IgD-negative memory B cell (primary cell): ENCODE measurements at regions not wholly inside any gene's neighbourhood (a gene's known extent, or its start where the extent isn't known, plus 50 kb on each side); places are given as distances from the start of the nearest gene placed in this dataset.

Source experiments
- H3K27ac Mint-ChIP-seq, 3 donors: one replicate each; pipeline ENCODE4 v1.8.0; 2020 to 2022; ENCODE audit warnings: mild to moderate bottlenecking in 3 of 3, mixed read lengths in 3 of 3, moderate library complexity in 1 of 3
- H3K27me3 Mint-ChIP-seq: one replicate; pipeline ENCODE4 v1.8.0; 2021; ENCODE audit warnings: mixed read lengths
- H3K36me3 Mint-ChIP-seq: one replicate; pipeline ENCODE4 v1.8.0; 2020; ENCODE audit warnings: mild to moderate bottlenecking, mixed read lengths
- H3K4me1 Mint-ChIP-seq, 3 donors: one replicate each; pipeline ENCODE4 v1.8.0; 2020 to 2022; ENCODE audit warnings: mixed read lengths in 3 of 3, mild to moderate bottlenecking in 1 of 3
- H3K4me3 Mint-ChIP-seq, 4 donors: one replicate each; pipeline ENCODE4 v1.8.0; 2020 to 2022; ENCODE audit warnings: mild to moderate bottlenecking in 4 of 4, mixed read lengths in 4 of 4, moderate library complexity in 3 of 4
- H3K9me3 Mint-ChIP-seq, 3 donors: one replicate each; pipeline ENCODE4 v1.8.0; 2020 to 2021; ENCODE audit warnings: mixed read lengths in 3 of 3, mild to moderate bottlenecking in 1 of 3

DNA sequence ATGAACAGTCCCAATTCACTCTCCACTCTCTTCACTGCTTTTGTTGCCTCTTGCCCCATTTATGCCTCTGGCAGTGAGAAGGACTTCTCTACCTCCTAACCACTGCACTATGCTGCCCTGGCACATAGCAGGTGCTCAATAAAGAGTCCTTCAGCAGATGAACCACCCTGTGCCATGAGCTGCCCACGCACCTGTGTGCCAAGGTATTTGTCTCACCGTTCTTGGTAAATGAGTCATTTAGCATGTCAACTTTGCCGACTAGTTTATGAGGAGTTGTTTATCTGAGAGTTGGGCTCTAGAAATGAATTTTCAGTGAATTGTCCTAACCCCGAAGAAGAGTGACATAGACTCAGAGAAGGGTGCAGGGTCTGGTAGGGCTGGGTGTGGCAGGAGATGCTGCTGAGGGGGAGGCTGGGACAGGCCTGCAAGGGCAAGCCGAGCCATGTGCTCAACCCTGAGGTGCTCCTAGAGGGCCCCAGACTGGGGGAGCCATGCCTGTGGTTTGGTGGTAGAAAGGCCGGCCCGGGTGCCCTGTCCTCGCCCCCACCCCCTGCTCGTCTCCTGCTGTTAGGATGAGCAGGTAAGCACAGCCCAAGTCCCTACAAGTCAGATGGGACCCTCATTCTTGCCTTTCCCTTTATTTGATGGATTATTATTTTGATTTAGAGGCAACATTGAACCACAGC lies 654.5 kb downstream of the MATN1 start:
- Mint-ChIP-seq H3K4me1 (no peaks in the 10 kb centered on the region), H3K4me3 (no peak overlapping the region), H3K9me3 (peaks cover 0 to 3% (median 0%) of the 10 kb centered on the region in 3 donors), H3K36me3 (no peaks in the 10 kb centered on the region), H3K27ac (no peak overlapping the region), H3K27me3 (peaks cover 4% of the 10 kb centered on the region)

DNA sequence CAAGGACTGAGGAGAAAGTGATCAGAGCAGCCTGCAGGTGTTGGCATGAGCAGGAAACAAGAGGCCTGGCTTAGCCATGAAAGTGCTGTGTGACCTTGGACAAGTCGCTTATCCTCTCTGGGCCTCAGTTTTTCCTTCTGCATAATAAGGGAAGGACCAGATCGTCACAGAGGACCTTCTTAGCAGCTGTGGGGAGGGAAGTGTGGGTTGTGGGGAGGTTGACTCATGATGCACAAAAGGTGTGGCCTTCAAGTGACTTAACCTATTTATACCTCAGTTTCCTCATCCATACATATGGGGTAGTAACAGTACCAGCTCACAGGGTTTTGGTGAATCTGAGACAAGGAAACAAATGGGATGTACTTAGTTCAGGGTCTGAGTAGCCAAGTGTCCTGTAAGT lies 658.8 kb downstream of the MATN1 start:
- H3K4me3 Mint-ChIP-seq, result no peak overlapping the region

DNA sequence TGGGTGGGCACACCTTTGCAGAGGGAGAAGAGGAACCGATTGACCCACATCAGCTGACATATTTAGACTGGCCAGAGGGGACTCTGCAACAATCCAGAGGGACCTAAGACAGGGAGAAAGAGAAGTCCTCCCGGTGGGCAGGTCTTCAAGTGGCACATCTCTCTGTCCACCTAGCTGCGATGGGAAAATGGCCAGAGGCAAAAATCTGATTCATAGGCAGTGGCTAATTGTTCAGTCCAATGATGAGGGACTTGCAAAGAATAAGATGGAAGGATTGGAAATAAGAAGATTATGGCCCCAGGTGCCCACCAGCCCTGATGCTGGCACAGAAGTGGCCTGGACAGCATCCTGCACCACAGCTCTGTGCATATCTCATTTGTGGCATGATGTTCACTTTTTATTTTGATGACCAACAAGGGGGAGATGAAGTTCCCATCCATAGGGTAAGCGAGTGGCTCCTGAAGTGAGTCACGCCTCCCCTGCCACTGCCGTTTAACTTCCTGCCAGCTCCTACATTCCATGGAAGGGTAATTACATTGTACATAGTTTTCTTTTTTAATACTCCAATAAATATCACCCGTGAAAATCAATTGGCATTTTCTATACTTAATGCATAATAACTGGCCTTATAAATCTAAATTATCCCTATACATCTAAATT lies 659.6 kb downstream of the MATN1 start:
- peaks cover 0 to 3% (median 0%) of the 10 kb centered on the region in 3 donors for H3K9me3 Mint-ChIP-seq
- H3K4me3 Mint-ChIP-seq, result no peak overlapping the region
- no peaks in the 10 kb centered on the region for H3K27me3 Mint-ChIP-seq
- no peaks in the 10 kb centered on the region for H3K36me3 Mint-ChIP-seq
- no peaks in the 10 kb centered on the region for H3K4me1 Mint-ChIP-seq
- H3K27ac Mint-ChIP-seq, result no peak overlapping the region

More for the DNA sequence above, 658.8 kb downstream of the MATN1 start:
- no peaks in the 10 kb centered on the region for H3K36me3 Mint-ChIP-seq
- H3K4me1 Mint-ChIP-seq, result no peaks in the 10 kb centered on the region
- no peak overlapping the region for H3K27ac Mint-ChIP-seq
- H3K27me3 Mint-ChIP-seq, result no peaks in the 10 kb centered on the region
- H3K9me3 Mint-ChIP-seq, result peaks cover 0 to 3% (median 0%) of the 10 kb centered on the region in 3 donors

DNA sequence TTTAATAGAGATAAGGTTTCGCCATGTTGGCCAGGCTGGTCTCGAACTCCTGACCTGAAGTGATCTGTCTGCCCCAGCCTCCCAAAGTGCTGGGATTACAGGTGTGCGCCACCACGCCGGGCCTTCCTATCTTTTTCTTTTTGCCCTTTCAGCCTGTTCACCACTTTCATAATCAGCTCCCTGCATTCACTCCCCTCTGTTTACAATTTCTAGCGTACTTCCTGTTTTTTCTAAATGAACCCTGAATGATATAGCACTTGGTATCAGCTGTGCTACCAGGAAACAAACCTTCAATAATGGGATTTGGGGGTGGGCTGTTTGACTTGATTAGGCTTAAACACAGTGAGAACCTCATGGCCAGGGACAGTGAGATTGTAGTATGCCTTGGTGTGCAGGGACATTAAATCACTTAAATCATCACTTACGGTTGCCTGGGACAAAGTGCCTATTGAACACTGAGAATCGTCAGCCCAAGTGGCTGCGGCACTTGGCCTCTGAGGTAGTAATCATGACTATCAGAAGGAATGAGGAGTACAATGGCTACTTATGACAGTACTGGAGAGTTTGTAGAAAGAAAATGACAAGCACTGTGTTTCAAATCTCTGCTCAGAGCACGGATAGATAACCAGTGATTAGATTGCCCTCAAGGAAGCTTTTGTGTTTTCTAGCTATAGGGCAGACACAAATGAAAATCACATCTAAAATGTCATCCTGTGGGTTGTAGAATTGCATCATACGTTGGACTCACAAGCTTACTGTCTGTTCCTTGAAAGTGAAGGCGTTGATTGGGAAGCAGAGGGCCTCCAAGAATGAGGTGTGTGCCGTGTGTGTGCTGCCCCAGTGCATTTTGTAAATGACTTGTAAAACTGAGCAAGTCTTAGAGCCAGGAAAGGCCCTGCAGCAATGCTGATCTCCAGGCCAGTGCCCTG lies 661.8 kb downstream of the MATN1 start:
- H3K9me3 Mint-ChIP-seq, result peaks cover 0 to 4% (median 0%) of the 10 kb centered on the region in 3 donors
- no peaks in the 10 kb centered on the region for H3K4me1 Mint-ChIP-seq
- no peaks in the 10 kb centered on the region for H3K36me3 Mint-ChIP-seq
- H3K4me3 Mint-ChIP-seq, result no peak overlapping the region
- no peak overlapping the region for H3K27ac Mint-ChIP-seq
- H3K27me3 Mint-ChIP-seq, result peaks cover 2% of the 10 kb centered on the region

DNA sequence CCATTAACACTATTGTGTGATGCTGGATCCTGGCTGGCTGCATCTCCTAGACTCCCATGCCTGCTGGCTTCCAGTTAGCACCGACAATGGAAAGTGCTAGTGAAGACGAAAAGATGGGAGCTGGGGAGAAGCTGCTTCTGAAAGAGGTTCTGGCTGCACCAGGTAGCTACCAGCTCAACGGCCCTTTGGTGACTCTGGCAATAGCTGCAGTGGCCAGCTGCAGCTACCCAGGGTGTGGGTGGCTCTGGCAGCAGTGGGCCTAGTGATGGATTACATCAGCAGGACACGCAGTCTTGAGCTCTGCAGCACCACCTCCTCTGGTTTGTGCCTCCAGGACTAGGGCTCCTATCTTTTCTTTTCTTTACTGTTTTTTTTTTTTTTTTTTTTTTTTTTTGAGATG lies 662.6 kb downstream of the MATN1 start:
- Mint-ChIP-seq H3K9me3 (peaks cover 0 to 4% (median 0%) of the 10 kb centered on the region in 3 donors), H3K4me1 (no peaks in the 10 kb centered on the region), H3K36me3 (no peaks in the 10 kb centered on the region), H3K4me3 (no peak overlapping the region), H3K27ac (no peak overlapping the region), H3K27me3 (peaks cover 2% of the 10 kb centered on the region)

DNA sequence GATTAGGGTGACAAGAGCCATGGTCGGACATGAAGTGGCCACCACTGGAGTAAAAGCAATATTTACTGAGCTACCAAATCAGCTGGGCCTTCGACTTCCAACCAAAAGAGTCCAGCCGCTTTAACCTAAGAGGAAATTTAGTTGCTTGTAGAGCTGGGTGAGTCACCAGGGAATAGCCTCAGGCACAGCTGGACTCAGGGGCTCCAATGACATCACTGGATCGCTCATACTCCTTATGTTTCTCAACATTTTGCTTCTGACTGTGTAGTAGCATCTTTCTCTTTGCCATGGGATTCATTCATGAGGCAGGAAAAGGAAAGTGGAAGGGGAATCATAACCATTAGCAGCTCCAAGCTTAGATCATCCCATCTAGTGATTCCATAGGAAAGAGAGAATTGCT lies 664.4 kb downstream of the MATN1 start:
- no peaks in the 10 kb centered on the region for H3K36me3 Mint-ChIP-seq
- no peaks in the 10 kb centered on the region for H3K4me1 Mint-ChIP-seq

DNA sequence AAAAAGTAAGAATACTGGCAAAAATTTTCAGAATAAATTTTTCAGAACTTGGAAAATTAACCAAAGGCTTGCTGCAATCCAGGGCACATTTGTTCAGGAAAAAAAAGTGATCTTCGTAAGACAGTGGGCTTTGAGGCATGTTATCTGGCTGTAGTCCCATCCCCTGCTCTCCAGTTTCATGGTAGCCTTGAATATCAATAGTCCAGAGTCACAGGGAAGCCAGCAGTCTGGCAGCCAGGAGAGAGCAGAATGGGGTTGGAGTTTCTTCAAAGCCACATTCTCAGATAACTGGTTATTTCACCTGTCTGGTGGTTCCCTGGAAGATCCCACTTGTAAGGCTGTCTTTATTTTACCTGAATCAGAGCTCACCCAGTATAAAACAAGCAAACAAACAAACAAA lies 669.3 kb downstream of the MATN1 start:
- Mint-ChIP-seq H3K4me1 (no peaks in the 10 kb centered on the region), H3K9me3 (peaks cover 0 to 4% (median 0%) of the 10 kb centered on the region in 3 donors), H3K4me3 (no peak overlapping the region), H3K27me3 (peaks cover 11% of the 10 kb centered on the region), H3K36me3 (no peaks in the 10 kb centered on the region), H3K27ac (no peak overlapping the region)

More for the DNA sequence above, 664.4 kb downstream of the MATN1 start:
- peaks cover 0 to 4% (median 0%) of the 10 kb centered on the region in 3 donors for H3K9me3 Mint-ChIP-seq
- peaks cover 2% of the 10 kb centered on the region for H3K27me3 Mint-ChIP-seq
- no peak overlapping the region for H3K4me3 Mint-ChIP-seq
- no peak overlapping the region for H3K27ac Mint-ChIP-seq

DNA sequence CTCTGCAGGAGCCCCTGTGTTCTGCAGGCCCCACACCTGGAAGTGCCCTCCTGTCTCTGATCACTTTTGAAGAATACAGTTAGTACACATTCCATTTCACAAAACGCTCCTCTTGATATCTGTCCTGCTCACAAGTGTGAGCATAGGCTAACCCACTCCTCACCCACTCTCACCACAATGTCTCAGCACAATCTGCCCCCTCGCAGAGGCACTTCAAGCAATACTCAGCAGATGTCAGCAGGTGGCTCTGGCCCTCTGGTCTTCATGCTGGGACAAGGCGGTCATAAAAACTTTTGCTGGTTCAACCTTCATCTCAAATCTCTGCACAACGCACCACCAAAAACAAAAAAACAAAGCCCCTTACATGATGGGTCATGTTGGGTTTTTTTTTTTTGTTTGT lies 671.2 kb downstream of the MATN1 start:
- peaks cover 9% of the 10 kb centered on the region for H3K27me3 Mint-ChIP-seq
- no peaks in the 10 kb centered on the region for H3K36me3 Mint-ChIP-seq
- no peak overlapping the region for H3K4me3 Mint-ChIP-seq
- H3K4me1 Mint-ChIP-seq, result no peaks in the 10 kb centered on the region
- no peak overlapping the region for H3K27ac Mint-ChIP-seq
- H3K9me3 Mint-ChIP-seq, result peaks cover 0 to 5% (median 0%) of the 10 kb centered on the region in 3 donors

DNA sequence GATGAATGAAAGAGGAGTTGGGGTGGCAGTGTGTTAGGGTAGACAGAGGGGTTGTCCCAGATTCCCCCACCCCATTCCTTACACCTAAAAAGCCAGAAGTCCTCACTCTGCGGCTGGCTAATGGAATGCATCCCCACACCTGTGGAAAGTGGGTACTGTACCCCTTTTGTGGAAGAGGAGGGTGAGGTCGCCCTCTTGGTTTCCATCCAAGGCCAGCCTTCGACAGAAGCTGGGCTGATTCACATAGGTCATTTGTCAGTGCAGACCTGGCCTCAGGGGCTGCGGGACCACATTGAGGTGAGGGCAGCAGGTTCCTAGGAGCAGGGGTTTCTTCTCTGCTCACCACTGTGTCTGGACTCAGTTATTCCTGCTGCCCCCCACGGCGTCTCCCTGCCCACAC lies 671.6 kb downstream of the MATN1 start:
- Mint-ChIP-seq H3K4me3 (no peak overlapping the region), H3K9me3 (peaks cover 0 to 3% (median 0%) of the 10 kb centered on the region in 3 donors), H3K27me3 (peaks cover 9% of the 10 kb centered on the region), H3K27ac (peak overlapping the region in 1 of 3 donors; percentile 35), H3K4me1 (no peaks in the 10 kb centered on the region), H3K36me3 (no peaks in the 10 kb centered on the region)

DNA sequence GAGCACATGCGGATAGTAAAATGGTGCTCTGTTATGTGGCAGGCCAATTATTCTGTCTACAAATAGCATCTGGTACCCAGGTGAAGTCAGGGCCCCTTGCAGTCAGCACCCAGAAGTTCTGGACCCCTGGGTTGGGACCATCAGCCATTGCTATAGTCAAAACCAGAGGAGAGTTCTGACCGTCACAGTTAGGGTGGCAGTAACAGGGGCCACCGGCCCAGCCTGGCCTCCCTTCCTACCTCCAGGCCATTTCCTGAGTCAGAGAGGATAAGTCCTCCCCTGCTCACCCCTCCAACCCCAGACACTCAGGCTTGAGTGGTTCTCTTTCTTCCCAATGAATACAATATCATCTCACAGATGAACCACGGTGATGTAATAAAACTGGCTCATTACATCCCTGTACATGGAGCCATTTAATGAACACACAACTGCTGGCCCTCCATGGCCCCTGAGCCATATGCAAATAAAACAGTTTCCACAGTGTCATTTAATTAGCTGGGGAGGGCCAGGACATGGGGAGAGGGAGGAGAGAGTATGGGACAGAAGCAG lies 673.6 kb downstream of the MATN1 start:
- no peaks in the 10 kb centered on the region for H3K4me1 Mint-ChIP-seq
- H3K9me3 Mint-ChIP-seq, result peaks cover 0 to 2% (median 0%) of the 10 kb centered on the region in 3 donors
- peaks cover 9% of the 10 kb centered on the region for H3K27me3 Mint-ChIP-seq
- no peak overlapping the region for H3K4me3 Mint-ChIP-seq
- H3K36me3 Mint-ChIP-seq, result peaks cover 1% of the 10 kb centered on the region
- no peak overlapping the region for H3K27ac Mint-ChIP-seq

DNA sequence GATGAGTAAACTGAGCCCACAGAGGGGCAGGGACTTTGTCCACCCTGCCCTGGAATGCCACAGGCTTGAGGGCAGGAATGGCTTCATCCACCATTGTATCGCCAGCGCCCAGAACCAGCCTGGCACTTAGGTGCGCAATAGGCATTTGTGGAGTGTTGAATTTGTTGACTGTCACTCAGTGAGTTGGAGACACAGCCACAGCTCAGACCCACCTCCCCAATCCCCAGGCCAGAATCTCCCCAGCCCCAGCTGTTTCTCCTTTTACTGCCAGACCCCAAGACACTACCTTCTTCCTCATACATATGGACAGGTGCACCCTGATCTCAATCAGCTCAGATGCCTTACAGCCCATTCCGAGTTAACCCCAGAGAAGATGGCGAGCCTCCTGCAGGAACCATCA lies 674.5 kb downstream of the MATN1 start:
- no peaks in the 10 kb centered on the region for H3K4me1 Mint-ChIP-seq
- no peak overlapping the region for H3K4me3 Mint-ChIP-seq
- H3K27me3 Mint-ChIP-seq, result peaks cover 9% of the 10 kb centered on the region
- no peak overlapping the region for H3K27ac Mint-ChIP-seq
- peaks cover 1% of the 10 kb centered on the region for H3K36me3 Mint-ChIP-seq
- peaks cover 0 to 2% (median 0%) of the 10 kb centered on the region in 3 donors for H3K9me3 Mint-ChIP-seq

DNA sequence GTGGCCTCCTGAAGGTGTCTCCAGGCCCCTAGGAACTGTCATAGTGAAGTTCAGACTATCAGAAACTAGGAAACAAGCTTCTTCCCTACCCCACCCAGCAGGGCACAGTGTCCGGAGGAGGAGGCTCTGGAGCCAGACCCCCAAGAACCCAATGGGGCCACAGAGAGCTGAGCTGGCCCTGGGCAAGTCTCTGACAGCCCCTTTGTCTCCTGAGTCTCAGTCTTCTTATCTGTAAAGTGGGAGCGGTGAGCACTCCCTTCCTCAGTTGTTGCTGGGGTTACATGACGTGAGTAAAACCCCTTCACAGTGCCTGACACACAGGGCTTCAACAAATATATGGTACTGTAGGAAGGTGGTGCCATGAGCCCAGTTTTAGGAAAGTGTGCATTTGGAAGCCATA lies 675.8 kb downstream of the MATN1 start:
- H3K9me3 Mint-ChIP-seq, result peaks cover 0 to 2% (median 0%) of the 10 kb centered on the region in 3 donors
- no peaks in the 10 kb centered on the region for H3K4me1 Mint-ChIP-seq
- peaks cover 9% of the 10 kb centered on the region for H3K27me3 Mint-ChIP-seq
- H3K27ac Mint-ChIP-seq, result no peak overlapping the region
- peaks cover 1% of the 10 kb centered on the region for H3K36me3 Mint-ChIP-seq
- no peak overlapping the region for H3K4me3 Mint-ChIP-seq

DNA sequence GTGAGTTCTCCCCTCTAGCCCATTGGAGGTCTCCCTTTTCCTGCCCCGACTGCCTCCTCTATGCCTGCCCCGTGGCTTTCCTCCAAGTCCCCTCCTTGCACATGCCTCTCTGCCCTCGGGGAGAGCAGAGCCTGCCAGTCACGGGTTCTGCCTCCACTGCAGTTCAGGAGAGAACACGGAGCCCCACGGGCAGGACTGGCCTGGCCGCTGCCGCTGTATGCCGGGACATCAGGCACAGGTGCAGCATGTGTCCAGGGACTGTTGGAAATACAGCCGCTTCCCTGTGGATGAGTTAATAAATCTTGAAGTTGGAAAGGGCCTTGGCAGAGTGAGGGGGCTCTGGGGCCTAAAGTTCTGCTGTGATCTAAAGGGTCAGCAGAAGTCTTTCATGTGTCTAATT lies 676.6 kb downstream of the MATN1 start:
- H3K27me3 Mint-ChIP-seq, result peaks cover 9% of the 10 kb centered on the region
- H3K4me3 Mint-ChIP-seq, result no peak overlapping the region
- H3K4me1 Mint-ChIP-seq, result no peaks in the 10 kb centered on the region
- H3K27ac Mint-ChIP-seq, result no peak overlapping the region
- peaks cover 1% of the 10 kb centered on the region for H3K36me3 Mint-ChIP-seq
- peaks cover 0 to 2% (median 0%) of the 10 kb centered on the region in 3 donors for H3K9me3 Mint-ChIP-seq

DNA sequence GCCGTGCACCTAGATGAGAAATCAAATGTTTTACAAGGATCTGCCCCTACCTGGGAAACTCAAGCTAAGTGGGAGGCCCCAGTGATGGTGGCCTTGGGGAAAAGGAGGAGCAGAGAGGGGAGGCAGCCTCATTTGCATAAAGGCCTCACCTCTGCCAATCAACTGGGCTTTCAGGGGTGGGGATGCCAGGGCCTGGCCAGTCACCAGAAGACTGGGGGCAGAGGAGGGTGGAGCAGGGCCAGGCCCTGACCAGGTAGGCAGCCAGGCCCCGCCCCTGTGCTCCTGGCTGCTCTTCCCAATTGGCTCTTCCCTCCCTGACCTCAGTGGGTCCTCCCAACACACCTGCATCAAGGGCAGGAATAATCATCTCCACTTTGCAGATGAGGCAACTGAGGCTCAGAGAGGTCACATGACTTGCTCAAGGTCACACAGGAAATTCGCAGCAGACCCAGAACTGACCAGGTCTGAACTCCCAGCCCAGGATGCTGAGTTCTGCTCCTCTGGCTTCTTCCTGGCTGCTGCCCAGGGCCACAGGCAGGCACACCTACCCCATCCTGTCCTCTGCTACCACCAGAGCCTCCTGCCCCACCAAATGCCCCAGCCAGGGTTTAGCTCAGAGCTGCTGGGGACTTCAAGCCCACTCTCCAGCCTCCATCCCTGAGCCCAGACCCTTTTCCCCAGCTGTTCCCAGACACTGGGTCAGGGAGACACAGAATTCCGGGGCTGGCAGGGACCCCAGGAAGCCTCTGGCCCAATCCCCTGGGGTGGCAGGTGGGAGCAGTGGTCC lies 677.9 kb downstream of the MATN1 start:
- Mint-ChIP-seq H3K36me3 (peaks cover 1% of the 10 kb centered on the region), H3K27me3 (peaks cover 5% of the 10 kb centered on the region), H3K4me3 (no peak overlapping the region), H3K4me1 (no peaks in the 10 kb centered on the region), H3K27ac (no peak overlapping the region), H3K9me3 (peaks cover 0 to 2% (median 0%) of the 10 kb centered on the region in 3 donors)
